GM12878 (cell line): ENCODE measurements at regions not wholly inside any gene's neighbourhood (a gene's known extent, or its start where the extent isn't known, plus 50 kb on each side); places are given as distances from the start of the nearest gene placed in this dataset.

Experiments used
- ATAC-seq: fragments of 200-7000 bp; cut with Tn5 transposase; 3 replicates; pipeline ENCODE4 v1.9.1; 2020; ENCODE audit warnings: mild to moderate bottlenecking, moderate library complexity
- BruUV-seq: library from RNA; stranded (reverse); fragments of 400-500 nt; replicated peaks from 2 replicates; lab custom pipeline; 2021; lab: Mats Ljungman, UMichigan
- CTCF ChIA-PET: fragments of 300-600 bp; sonication (Branson Sonifier 250); formaldehyde crosslinking; extraction: SDS; loops from one replicate; lab custom pipeline; 2021; ENCODE audit warnings: inconsistent platforms; lab: Yijun Ruan, JAX
- POLR2A ChIA-PET: fragments of 350-600 bp; formaldehyde crosslinking; extraction: SDS; loops from one replicate; lab custom pipeline; 2021; ENCODE audit warnings: inconsistent platforms; lab: Charles Lee
- RAD21 ChIA-PET: fragments of 300-600 bp; sonication (Branson Sonifier 250); formaldehyde crosslinking; loops from one replicate; lab custom pipeline; 2023; ENCODE audit warnings: antibody characterized with exemption; ENCODE audit not compliant: unreplicated experiment; lab: Charles Lee
- SMC1A ChIA-PET: fragments of 300-600 bp; sonication (Branson Sonifier 250); formaldehyde crosslinking; loops from one replicate; lab custom pipeline; 2023; ENCODE audit not compliant: unreplicated experiment, uncharacterized antibody; lab: Charles Lee
- DNase-seq: peaks from one replicate; pipeline ENCODE4 v3.0.0-alpha.2; 2011; ENCODE audit warnings: low read depth, low spot score
- FAIRE-seq: peaks from 3 replicates; lab custom pipeline; 2011; peaks lifted over from hg19 to GRCh38; lab: Jason Lieb, UNC
- H2AFZ ChIP-seq: 2 replicates; pipeline ENCODE4 v1.6.0; 2011; ENCODE audit warnings: low read depth, low read length, control low read depth; ENCODE audit not compliant: control insufficient read depth
- H3K27ac ChIP-seq: 2 replicates; pipeline ENCODE4 v1.5.1; 2011; ENCODE audit warnings: control low read depth; ENCODE audit not compliant: control insufficient read depth, insufficient read depth
- H3K27me3 ChIP-seq, 2 experiments: replicated peaks in 1 of 2; 2 replicates each; pipeline versions ENCODE4 v1.6.0 to v1.6.1; 2011; ENCODE audit warnings: low read length in 1 of 2; ENCODE audit not compliant: control insufficient read depth in 2 of 2, insufficient read depth in 2 of 2
- H3K36me3 ChIP-seq, 2 experiments: 2 replicates each; pipeline ENCODE4 v1.5.1; 2011; ENCODE audit warnings: low read length in 1 of 2; ENCODE audit not compliant: control insufficient read depth in 2 of 2, insufficient read depth in 2 of 2
- H3K4me1 ChIP-seq: 2 replicates; pipeline ENCODE4 v1.6.1; 2011; ENCODE audit warnings: mild to moderate bottlenecking, low read length, moderate library complexity, mixed read lengths; ENCODE audit not compliant: control insufficient read depth, insufficient read depth
- H3K4me2 ChIP-seq: 2 replicates; pipeline ENCODE4 v1.6.0; 2011; ENCODE audit warnings: control low read depth; ENCODE audit not compliant: control insufficient read depth, insufficient read depth
- H3K4me3 ChIP-seq: fragments of 200-600 bp; sonication (generic); 2 replicates; pipeline ENCODE4 v1.5.1; 2016
- H3K79me2 ChIP-seq: 2 replicates; pipeline ENCODE4 v1.6.0; 2011; ENCODE audit warnings: low read length; ENCODE audit not compliant: control insufficient read depth, insufficient read depth
- H3K9ac ChIP-seq: 2 replicates; pipeline ENCODE4 v1.8.0; 2011; ENCODE audit warnings: low read length, control low read depth, mixed read lengths; ENCODE audit not compliant: control insufficient read depth, insufficient read depth
- H3K9me3 ChIP-seq: replicated peaks from 3 replicates; pipeline ENCODE4 v1.5.1; 2011; ENCODE audit warnings: mild to moderate bottlenecking, low read length; ENCODE audit not compliant: control insufficient read depth, insufficient read depth
- H4K20me1 ChIP-seq: 2 replicates; pipeline ENCODE4 v1.6.0; 2011; ENCODE audit not compliant: control insufficient read depth, insufficient read depth
- ATF7 ChIP-seq: fragments of 450-650 bp; IDR thresholded peaks from 2 replicates; pipeline ENCODE4 v1.6.1; 2016; ENCODE audit warnings: low read depth, mild to moderate bottlenecking
- CBX5 ChIP-seq: sonication (generic); IDR thresholded peaks from 2 replicates; pipeline ENCODE4 v1.6.1; 2016; ENCODE audit warnings: low read depth, moderate library complexity, mild to moderate bottlenecking, inconsistent platforms
- CHD1 ChIP-seq: IDR thresholded peaks from 2 replicates; pipeline ENCODE4 v1.6.1; 2012; ENCODE audit warnings: low read depth, low read length, improper control_type of control experiment
- CREB1 ChIP-seq: IDR thresholded peaks from 2 replicates; pipeline ENCODE4 v1.6.1; 2012; ENCODE audit warnings: low read depth, mild to moderate bottlenecking, inconsistent platforms
- ELK1 ChIP-seq: IDR thresholded peaks from 2 replicates; pipeline ENCODE4 v1.6.1; 2012; ENCODE audit warnings: low read depth, low read length, improper control_type of control experiment
- HDAC2 ChIP-seq: fragments of 200-600 bp; sonication (generic); IDR thresholded peaks from 2 replicates; pipeline ENCODE4 v1.6.1; 2017
- IRF4 ChIP-seq: IDR thresholded peaks from 2 replicates; pipeline ENCODE4 v1.6.1; 2011; ENCODE audit warnings: low read depth, low read length
- KDM1A ChIP-seq: fragments of 200-600 bp; sonication (generic); IDR thresholded peaks from 2 replicates; pipeline ENCODE4 v1.6.1; 2016; ENCODE audit warnings: borderline replicate concordance
- LARP7 ChIP-seq: fragments of 450-650 bp; IDR thresholded peaks from 2 replicates; pipeline ENCODE4 v1.6.1; 2017; ENCODE audit warnings: mild to moderate bottlenecking
- MEF2B ChIP-seq: fragments of 450-650 bp; IDR thresholded peaks from 2 replicates; pipeline ENCODE4 v1.6.1; 2018; ENCODE audit warnings: mild to moderate bottlenecking, moderate library complexity; ENCODE audit not compliant: partially characterized antibody, poor library complexity, severe bottlenecking
- NR2C1 ChIP-seq: fragments of 450-650 bp; IDR thresholded peaks from 2 replicates; pipeline ENCODE4 v1.6.1; 2017; ENCODE audit warnings: antibody characterized with exemption, mild to moderate bottlenecking, moderate library complexity
- PAX5 ChIP-seq: IDR thresholded peaks from 2 replicates; pipeline ENCODE4 v1.6.1; 2011; ENCODE audit warnings: low read depth, low read length, borderline replicate concordance
- POU2F2 ChIP-seq: IDR thresholded peaks from 3 replicates; pipeline ENCODE4 v1.6.1; 2011; ENCODE audit warnings: low read depth, mild to moderate bottlenecking, low read length, borderline replicate concordance
- RBBP5 ChIP-seq: fragments of 200-600 bp; sonication (generic); conservative IDR thresholded peaks from 2 replicates; pipeline ENCODE4 v1.6.1; 2016
- SMC3 ChIP-seq: IDR thresholded peaks from 2 replicates; pipeline ENCODE4 v1.6.1; 2011; ENCODE audit warnings: low read length, improper control_type of control experiment, borderline replicate concordance
- SPI1 ChIP-seq: IDR thresholded peaks from 2 replicates; pipeline ENCODE4 v1.6.1; 2011; ENCODE audit warnings: low read depth, mild to moderate bottlenecking, low read length, moderate library complexity, borderline replicate concordance; ENCODE audit not compliant: insufficient read depth
- SUPT20H ChIP-seq: IDR thresholded peaks from 2 replicates; pipeline ENCODE4 v1.6.1; 2011; ENCODE audit warnings: low read depth, mild to moderate bottlenecking, low read length, moderate library complexity, borderline replicate concordance; ENCODE audit not compliant: control insufficient read depth
- TARDBP ChIP-seq: IDR thresholded peaks from 2 replicates; pipeline ENCODE4 v1.6.1; 2016; ENCODE audit warnings: borderline replicate concordance
- ZBED1 ChIP-seq: IDR thresholded peaks from 2 replicates; pipeline ENCODE4 v1.6.1; 2016; ENCODE audit warnings: borderline replicate concordance
- ZBTB33 ChIP-seq: fragments of 450-650 bp; IDR thresholded peaks from 2 replicates; pipeline ENCODE4 v1.6.1; 2017; ENCODE audit warnings: mild to moderate bottlenecking
- ZNF274 ChIP-seq: IDR thresholded peaks from one replicate; pipeline ENCODE4 v1.8.0; 2011; ENCODE audit not compliant: insufficient read length, insufficient read depth
- WGBS: methylation state at CpG from one replicate; pipeline ENCODE4 v1.1.6; 2016; ENCODE audit warnings: low lambda C conversion rate; ENCODE audit not compliant: insufficient replicate concordance, insufficient coverage; ENCODE audit errors: missing lambda C conversion rate; 5-methylcytosine and 5-hydroxymethylcytosine counted together
- in situ Hi-C: fragments of 300-500 bp; cut with MboI; formaldehyde crosslinking; loops from 9 replicates; pipeline ENCODE4 v1.14.3; 2018; ENCODE audit warnings: mixed read lengths
- intact Hi-C: fragments of 100-400 bp; cut with micrococcal nuclease; formaldehyde crosslinking; loops from one replicate; pipeline ENCODE4 v1.14.2; 2022; ENCODE audit not compliant: unreplicated experiment

- TF ChIP-seq ATF7 (no peak), HDAC2 (no peak)
Observed at GRCh38 chr3:159448902-159449301, 539.7 kb upstream of the IL12A start (continued).

GRCh38 chr3:159451067-159451466 is 537.6 kb upstream of the IL12A start:
- ATAC-seq = no peak
- H3K36me3 ChIP-seq = no peaks in the 10 kb centered on the region
- no peaks in the 10 kb centered on the region for H3K9me3 ChIP-seq
- no peak overlapping the region for H3K4me2 ChIP-seq
- CTCF ChIA-PET = no interaction called here
- WGBS = 91% methylated on average over 3 of the region's 3 CpGs
- in situ Hi-C loops = no loop called here
- intact Hi-C loops = no loop called here
- H3K4me3 ChIP-seq = no peak overlapping the region
- FAIRE-seq = no peak
- H3K27ac ChIP-seq = no peak overlapping the region
- RAD21 ChIA-PET = no interaction called here
- no peaks in the 10 kb centered on the region for H3K79me2 ChIP-seq
- no peak for TF ChIP-seq ZBTB33
- TF ChIP-seq NR2C1 = no peak
- no peak for TF ChIP-seq TARDBP
- TF ChIP-seq CREB1 = no peak
- TF ChIP-seq IRF4 = no peak
- TF ChIP-seq MEF2B = no peak
- no peak for TF ChIP-seq SUPT20H
- no peak for TF ChIP-seq ELK1
- TF ChIP-seq CHD1 = no peak
- no peak for TF ChIP-seq SMC3
- no peak for TF ChIP-seq ZBED1
- TF ChIP-seq KDM1A = no peak
- TF ChIP-seq PAX5 = no peak
- TF ChIP-seq RBBP5 = no peak
- no peak for TF ChIP-seq ZNF274
- no peak for TF ChIP-seq POU2F2
- no peak for TF ChIP-seq LARP7
- no peak for TF ChIP-seq SPI1
- no peak for TF ChIP-seq CBX5
- H3K27me3 ChIP-seq = no peaks in the 10 kb centered on the region
- H3K4me1 ChIP-seq = no peaks in the 10 kb centered on the region
- no TSS peak for BruUV-seq
- H3K9ac ChIP-seq = no peak overlapping the region
- SMC1A ChIA-PET = no interaction called here
- H2AFZ ChIP-seq = no peak overlapping the region
- DNase-seq = no peak
- POLR2A ChIA-PET = no interaction called here
- no peaks in the 10 kb centered on the region for H4K20me1 ChIP-seq
